Adrenal gland (tissue), 9 donors: ENCODE measurements at regions not wholly inside any gene's neighbourhood (a gene's known extent, or its start where the extent isn't known, plus 50 kb on each side); places are given as distances from the start of the nearest gene placed in this dataset.

Experiments
- DNase-seq, 7 donors: peaks; one replicate each; pipeline ENCODE4 v3.0.0-alpha.2; 2019 to 2020
- H3K27ac ChIP-seq, 5 donors: fragments of 200-600 bp; sonication (generic) in 4 of 5; 1 replicate in 3 of 5; 2 replicates in 2 of 5; pipeline versions ENCODE4 v1.5.1 to v1.8.0; 2016 to 2020; ENCODE audit warnings: mild to moderate bottlenecking in 1 of 5
- H3K27me3 ChIP-seq: fragments of 200-600 bp; 2 replicates; pipeline ENCODE4 v1.8.0; 2021
- H3K36me3 ChIP-seq, 2 donors: fragments of 200-600 bp; replicated peaks in 1 of 2; 1 replicate in 1 of 2; 2 replicates in 1 of 2; pipeline versions ENCODE4 v1.5.1 to v1.8.0; 2018 to 2022
- H3K4me1 ChIP-seq, 2 donors: fragments of 200-600 bp; replicated peaks in 1 of 2; 1 replicate in 1 of 2; 2 replicates in 1 of 2; pipeline versions ENCODE4 v1.5.1 to v1.8.0; 2018 to 2021
- H3K4me3 ChIP-seq, 4 donors: fragments of 200-600 bp; sonication (generic) in 3 of 4; one replicate each; pipeline ENCODE4 v1.5.1; 2016 to 2018
- H3K9me3 ChIP-seq, 3 donors: fragments of 200-600 bp; sonication (generic) in 1 of 3; replicated peaks in 1 of 3; 1 replicate in 2 of 3; 2 replicates in 1 of 3; pipeline versions ENCODE4 v1.5.1 to v1.8.0; 2016 to 2021
- CTCF ChIP-seq, 6 experiments: fragments of 450-650 bp in 4 of 6; fragments of 200-600 bp in 2 of 6; sonication (generic) in 1 of 6; IDR thresholded peaks; 1 replicate in 5 of 6; 2 replicates in 1 of 6; pipeline versions ENCODE4 v1.5.1 to v1.8.0; 2016 to 2021; ENCODE audit warnings: antibody characterized with exemption in 6 of 6, mild to moderate bottlenecking in 2 of 6, moderate library complexity in 1 of 6
- POLR2A ChIP-seq, 2 donors: fragments of 450-650 bp; IDR thresholded peaks; one replicate each; pipeline ENCODE4 v1.6.1; 2017; ENCODE audit warnings: antibody characterized with exemption in 2 of 2, mild to moderate bottlenecking in 2 of 2, moderate library complexity in 1 of 2
- WGBS, 4 donors: extraction: QIAGEN DNeasy Blood & Tissue Kit in 2 of 4; methylation state at CpG; one replicate each; pipeline versions ENCODE4 v1.1.5 to v1.1.7; 2013 to 2017; 5-methylcytosine and 5-hydroxymethylcytosine counted together
- intact Hi-C, 2 donors: fragments of 100-400 bp; cut with DNase I; formaldehyde crosslinking; loops; one replicate each; pipeline versions ENCODE4 v1.14.1 to v1.15.0; 2022 to 2023
- donor health status: healthy with polysubstance abuse.
- donor health status: Bipolar disorder and iron deficiency.
- donor health status: DM: yes; HTN: yes; CAD: no.
- donor health status: DM: no; HTN: no; CAD: no.
- donor health status: DM: no; HTN: no; CAD: no.

- intact Hi-C loops: no loop called here
- no peak for DNase-seq
- H3K9me3 ChIP-seq: no peaks in the 10 kb centered on the region
- no peak overlapping the region for H3K4me3 ChIP-seq
- H3K36me3 ChIP-seq: no peaks in the 10 kb centered on the region
- TF ChIP-seq POLR2A (IDR thresholded peaks at IDR 0.05) (no peak), CTCF (IDR thresholded peaks at IDR 0.05) (no peak)
- no peaks in the 10 kb centered on the region for H3K4me1 ChIP-seq
- H3K27ac ChIP-seq: no peak overlapping the region
- no peaks in the 10 kb centered on the region for H3K27me3 ChIP-seq
Measured at GRCh38 chr2:78535395-78535794, 490.1 kb upstream of the REG3G start.

GRCh38 chr2:78538322-78538721 is 487.2 kb upstream of the REG3G start:
- H3K4me3 ChIP-seq: no peak overlapping the region
- no peaks in the 10 kb centered on the region for H3K36me3 ChIP-seq
- 89 to 95% (median 91%) methylated on average over 1 of the region's 1 CpG for WGBS, 4 donors
- no peaks in the 10 kb centered on the region for H3K4me1 ChIP-seq
- intact Hi-C loops: no loop called here
- no peak for TF ChIP-seq POLR2A (IDR thresholded peaks at IDR 0.05)
- TF ChIP-seq CTCF (IDR thresholded peaks at IDR 0.05): no peak
- DNase-seq: no peak
- H3K27ac ChIP-seq: no peak overlapping the region
- H3K9me3 ChIP-seq: no peaks in the 10 kb centered on the region
- no peaks in the 10 kb centered on the region for H3K27me3 ChIP-seq

DNA sequence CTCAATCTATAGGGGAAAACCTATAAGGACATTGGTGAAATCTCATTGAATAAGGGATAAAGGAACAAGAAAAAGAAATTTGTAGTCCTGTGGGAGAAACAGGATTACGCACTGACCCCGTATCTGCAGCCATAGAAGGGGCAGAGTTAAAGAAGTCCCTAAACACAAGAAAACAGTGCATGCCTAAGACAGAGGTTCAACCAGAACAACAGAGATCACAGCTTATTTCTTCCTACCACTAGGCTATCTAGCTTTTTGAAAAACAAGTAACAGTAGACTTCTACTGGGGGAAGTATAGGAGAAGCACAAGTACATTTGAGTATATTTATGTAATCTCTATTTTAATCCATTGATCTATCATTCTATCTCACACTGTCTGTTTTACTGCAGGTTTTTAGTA is 485.2 kb upstream of the REG3G start:
- TF ChIP-seq CTCF (IDR thresholded peaks at IDR 0.05): no peak
- no peak for TF ChIP-seq POLR2A (IDR thresholded peaks at IDR 0.05)
- Histone ChIP-seq H3K36me3 (no peaks in the 10 kb centered on the region), H3K9me3 (no peaks in the 10 kb centered on the region), H3K4me1 (no peaks in the 10 kb centered on the region), H3K4me3 (no peak overlapping the region), H3K27me3 (no peaks in the 10 kb centered on the region), H3K27ac (no peak overlapping the region)
- no peak for DNase-seq
- intact Hi-C loops: no loop called here
- 32 to 91% (median 49%) methylated on average over 2 of the region's 2 CpGs for WGBS, 4 donors

GRCh38 chr2:78541088-78541450 is 484.4 kb upstream of the REG3G start:
- 80 to 87% (median 84%) methylated on average over 6 of the region's 6 CpGs for WGBS, 4 donors
- Histone ChIP-seq H3K27me3 (no peaks in the 10 kb centered on the region), H3K4me1 (no peaks in the 10 kb centered on the region), H3K27ac (no peak overlapping the region), H3K4me3 (no peak overlapping the region), H3K9me3 (no peaks in the 10 kb centered on the region), H3K36me3 (no peaks in the 10 kb centered on the region)
- intact Hi-C loops: no loop called here
- TF ChIP-seq POLR2A (IDR thresholded peaks at IDR 0.05) (no peak), CTCF (IDR thresholded peaks at IDR 0.05) (no peak)
- DNase-seq: no peak
